Amniotic epithelial cell (primary cell): ENCODE measurements at regions not wholly inside any gene's neighbourhood (a gene's known extent, or its start where the extent isn't known, plus 50 kb on each side); places are given as distances from the start of the nearest gene placed in this dataset.

Experiments used
- DNase-seq: peaks from one replicate; pipeline ENCODE4 v3.0.0-alpha.2; 2010; ENCODE audit warnings: low read depth

GRCh38 chr5:52684051-52684450, 103.7 kb upstream of the ITGA1 start:
- no peak for DNase-seq

- DNase-seq: no peak
Measured at GRCh38 chr5:52685566-52685965, 102.2 kb upstream of the ITGA1 start.

GRCh38 chr5:52685971-52686370, 101.7 kb upstream of the ITGA1 start:
- no peak for DNase-seq

GRCh38 chr5:52690236-52690768, 97.4 kb upstream of the ITGA1 start:
- peak; percentile 69 for DNase-seq

GRCh38 chr5:52692039-52692438, 95.7 kb upstream of the ITGA1 start:
- peak; percentile 42 for DNase-seq

- no peak for DNase-seq
Measured at GRCh38 chr5:52692606-52693005, 95.1 kb upstream of the ITGA1 start.

- peak; percentile 48 for DNase-seq
Measured at GRCh38 chr5:52693280-52693679, 94.4 kb upstream of the ITGA1 start.

GRCh38 chr5:52693836-52694235, 93.9 kb upstream of the ITGA1 start:
- DNase-seq: no peak

- DNase-seq: no peak
Measured at GRCh38 chr5:52694648-52695047, 93.1 kb upstream of the ITGA1 start.

- no peak for DNase-seq
Measured at GRCh38 chr5:52702877-52703276, 84.8 kb upstream of the ITGA1 start.

GRCh38 chr5:52703321-52703720, 84.4 kb upstream of the ITGA1 start:
- no peak for DNase-seq

GRCh38 chr5:52705720-52706119, 82.0 kb upstream of the ITGA1 start:
- DNase-seq: peak; percentile 59

GRCh38 chr5:52706775-52707174, 80.9 kb upstream of the ITGA1 start:
- DNase-seq: no peak

- no peak for DNase-seq
Measured at GRCh38 chr5:52707616-52708015, 80.1 kb upstream of the ITGA1 start.

GRCh38 chr5:52708463-52708862, 79.3 kb upstream of the ITGA1 start:
- peak; percentile 61 for DNase-seq

GRCh38 chr5:52709167-52709925, 78.4 kb upstream of the ITGA1 start:
- DNase-seq: peak; percentile 83

GRCh38 chr5:52710310-52710971, 77.3 kb upstream of the ITGA1 start:
- no peak for DNase-seq

GRCh38 chr5:52710972-52711596, 76.6 kb upstream of the ITGA1 start:
- DNase-seq: peak; percentile 82

- no peak for DNase-seq
Measured at GRCh38 chr5:52712354-52712753, 75.4 kb upstream of the ITGA1 start.

- peak; percentile 96 for DNase-seq
Measured at GRCh38 chr5:52725065-52725746, 62.5 kb upstream of the ITGA1 start.

- no peak for DNase-seq
Measured at GRCh38 chr5:52725808-52726207, 61.9 kb upstream of the ITGA1 start.

- peak; percentile 54 for DNase-seq
Measured at GRCh38 chr5:52727020-52727419, 60.7 kb upstream of the ITGA1 start.
